PC-9 (cell line): ENCODE measurements at regions not wholly inside any gene's neighbourhood (a gene's known extent, or its start where the extent isn't known, plus 50 kb on each side); places are given as distances from the start of the nearest gene placed in this dataset.

ENCODE experiments used
- BruUV-seq: library from RNA; stranded (reverse); fragments of 400-500 nt; replicated peaks from 2 replicates; lab custom pipeline; 2021; lab: Mats Ljungman, UMichigan
- CTCF ChIA-PET: fragments of 300-600 bp; sonication (Branson Sonifier 250); formaldehyde crosslinking; loops from one replicate; lab custom pipeline; 2022; ENCODE audit warnings: antibody characterized with exemption; lab: Charles Lee
- POLR2A ChIA-PET: fragments of 300-600 bp; sonication (Branson Sonifier 250); formaldehyde crosslinking; loops from one replicate; lab custom pipeline; 2022; ENCODE audit warnings: antibody characterized with exemption; ENCODE audit not compliant: unreplicated experiment; lab: Charles Lee
- DNase-seq, 2 experiments: peaks; one replicate each; pipeline versions ENCODE4 v3.0.0 to v3.0.0-alpha.2; 2015 to 2022; ENCODE audit warnings: mixed read lengths in 1 of 2
- H2AFZ ChIP-seq: fragments of 200-600 bp; sonication (generic); 2 replicates; pipeline ENCODE4 v1.8.1; 2017; ENCODE audit warnings: antibody characterized with exemption
- H3F3A ChIP-seq: fragments of 200-600 bp; sonication (generic); 2 replicates; pipeline ENCODE4 v1.8.1; 2017; ENCODE audit warnings: antibody characterized with exemption, mild to moderate bottlenecking, low read depth; ENCODE audit not compliant: insufficient read depth
- H3K27ac ChIP-seq: fragments of 200-600 bp; sonication (generic); 2 replicates; pipeline ENCODE4 v1.6.1; 2016; ENCODE audit warnings: mixed run types
- H3K27me3 ChIP-seq: fragments of 200-600 bp; sonication (generic); 2 replicates; pipeline ENCODE4 v1.6.1; 2016; ENCODE audit warnings: low read depth, mixed run types; ENCODE audit not compliant: insufficient read depth
- H3K36me3 ChIP-seq: fragments of 200-600 bp; sonication (generic); 2 replicates; pipeline ENCODE4 v1.6.1; 2016; ENCODE audit warnings: low read depth, mixed run types
- H3K4me1 ChIP-seq: fragments of 200-600 bp; sonication (generic); replicated peaks from 2 replicates; pipeline ENCODE4 v1.6.1; 2016; ENCODE audit warnings: mixed run types; ENCODE audit not compliant: insufficient read depth
- H3K4me2 ChIP-seq: fragments of 200-600 bp; sonication (generic); 2 replicates; pipeline ENCODE4 v1.6.1; 2017; ENCODE audit warnings: mixed run types
- H3K4me3 ChIP-seq: fragments of 200-600 bp; sonication (generic); 2 replicates; pipeline ENCODE4 v1.6.1; 2016; ENCODE audit warnings: mixed run types
- H3K79me2 ChIP-seq: fragments of 200-600 bp; sonication (generic); 2 replicates; pipeline ENCODE4 v1.6.1; 2017; ENCODE audit warnings: low read depth, mixed run types
- H3K9me2 ChIP-seq: fragments of 200-600 bp; sonication (generic); 2 replicates; pipeline ENCODE4 v1.8.1; 2017; ENCODE audit warnings: mild to moderate bottlenecking; ENCODE audit not compliant: insufficient read depth
- H3K9me3 ChIP-seq: fragments of 200-600 bp; sonication (generic); 2 replicates; pipeline ENCODE4 v1.8.1; 2016; ENCODE audit warnings: low read depth; ENCODE audit not compliant: insufficient read depth
- H4K20me1 ChIP-seq: fragments of 200-600 bp; sonication (generic); 2 replicates; pipeline ENCODE4 v1.8.1; 2017; ENCODE audit not compliant: insufficient read depth
- EZH2 ChIP-seq: fragments of 200-600 bp; sonication (generic); IDR thresholded peaks from 2 replicates; pipeline ENCODE4 v1.8.0; 2017; ENCODE audit warnings: antibody characterized with exemption, low read depth
- intact Hi-C: fragments of 100-400 bp; cut with micrococcal nuclease; formaldehyde crosslinking; loops from one replicate; pipeline ENCODE4 v1.10.0; 2022; ENCODE audit not compliant: unreplicated experiment
- TF ChIP-seq, protein P1 (sequence below): fragments of 200-600 bp; sonication (generic); conservative IDR thresholded peaks from 2 replicates; pipeline ENCODE4 v1.6.1; 2017; ENCODE audit warnings: mixed run types, antibody characterized with exemption, mild to moderate bottlenecking, moderate library complexity

- no peaks in the 10 kb centered on the region for H3K36me3 ChIP-seq
- no peak for TF ChIP-seq EZH2
- TF ChIP-seq, protein P1, sequence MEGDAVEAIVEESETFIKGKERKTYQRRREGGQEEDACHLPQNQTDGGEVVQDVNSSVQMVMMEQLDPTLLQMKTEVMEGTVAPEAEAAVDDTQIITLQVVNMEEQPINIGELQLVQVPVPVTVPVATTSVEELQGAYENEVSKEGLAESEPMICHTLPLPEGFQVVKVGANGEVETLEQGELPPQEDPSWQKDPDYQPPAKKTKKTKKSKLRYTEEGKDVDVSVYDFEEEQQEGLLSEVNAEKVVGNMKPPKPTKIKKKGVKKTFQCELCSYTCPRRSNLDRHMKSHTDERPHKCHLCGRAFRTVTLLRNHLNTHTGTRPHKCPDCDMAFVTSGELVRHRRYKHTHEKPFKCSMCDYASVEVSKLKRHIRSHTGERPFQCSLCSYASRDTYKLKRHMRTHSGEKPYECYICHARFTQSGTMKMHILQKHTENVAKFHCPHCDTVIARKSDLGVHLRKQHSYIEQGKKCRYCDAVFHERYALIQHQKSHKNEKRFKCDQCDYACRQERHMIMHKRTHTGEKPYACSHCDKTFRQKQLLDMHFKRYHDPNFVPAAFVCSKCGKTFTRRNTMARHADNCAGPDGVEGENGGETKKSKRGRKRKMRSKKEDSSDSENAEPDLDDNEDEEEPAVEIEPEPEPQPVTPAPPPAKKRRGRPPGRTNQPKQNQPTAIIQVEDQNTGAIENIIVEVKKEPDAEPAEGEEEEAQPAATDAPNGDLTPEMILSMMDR = no peak
- BruUV-seq = no TSS peak
- H2AFZ ChIP-seq = no peak overlapping the region
- H3K27ac ChIP-seq = no peak overlapping the region
- H3K4me2 ChIP-seq = no peak overlapping the region
- no peak for DNase-seq
- H3F3A ChIP-seq = no peaks in the 10 kb centered on the region
- H3K9me3 ChIP-seq = no peaks in the 10 kb centered on the region
- peaks cover 10% of the 10 kb centered on the region; the same call in 1 of the 2 replicates for H3K27me3 ChIP-seq
- no peak overlapping the region for H3K4me3 ChIP-seq
- H3K9me2 ChIP-seq = no peaks in the 10 kb centered on the region
- no peaks in the 10 kb centered on the region for H3K4me1 ChIP-seq
- H4K20me1 ChIP-seq = no peaks in the 10 kb centered on the region
- CTCF ChIA-PET = no interaction called here
- no peaks in the 10 kb centered on the region for H3K79me2 ChIP-seq
- POLR2A ChIA-PET = no interaction called here
- intact Hi-C loops = no loop called here
Observed at GRCh38 chr11:42249956-42250355, 790.5 kb upstream of the LRRC4C start.

DNA sequence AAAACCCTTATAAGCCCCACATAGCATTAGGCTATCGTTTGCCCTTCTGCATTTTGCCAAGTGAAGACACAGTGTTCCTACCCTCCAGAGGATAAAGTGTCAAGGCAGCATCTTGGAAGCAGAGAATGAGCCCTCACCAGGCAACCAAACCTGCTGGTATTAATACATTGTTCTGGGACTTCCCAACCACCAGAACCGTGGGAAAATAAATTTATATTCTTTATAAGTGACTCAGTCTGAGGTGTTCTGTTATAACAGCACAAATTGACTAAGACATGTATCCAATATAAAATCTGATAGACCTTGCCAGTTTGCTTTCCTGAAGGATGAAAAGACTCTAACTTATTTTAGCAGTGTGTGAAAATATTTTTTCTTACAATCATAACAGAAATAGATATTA, 792.5 kb upstream of the LRRC4C start:
- no peaks in the 10 kb centered on the region for H4K20me1 ChIP-seq
- peaks cover 10% of the 10 kb centered on the region; the same call in 1 of the 2 replicates for H3K27me3 ChIP-seq
- no peak overlapping the region for H2AFZ ChIP-seq
- no peak overlapping the region for H3K27ac ChIP-seq
- intact Hi-C loops = no loop called here
- H3K9me3 ChIP-seq = no peaks in the 10 kb centered on the region
- H3K4me1 ChIP-seq = no peaks in the 10 kb centered on the region
- no peaks in the 10 kb centered on the region for H3K79me2 ChIP-seq
- no peaks in the 10 kb centered on the region for H3F3A ChIP-seq
- ChIA-PET CTCF (no interaction called here), POLR2A (no interaction called here)
- no peak for DNase-seq
- H3K4me2 ChIP-seq = no peak overlapping the region
- BruUV-seq = no TSS peak
- TF ChIP-seq, protein P1 = no peak
- TF ChIP-seq EZH2 = no peak
- no peaks in the 10 kb centered on the region for H3K9me2 ChIP-seq
- no peak overlapping the region for H3K4me3 ChIP-seq
- H3K36me3 ChIP-seq = no peaks in the 10 kb centered on the region

- DNase-seq = no peak
- ChIA-PET POLR2A (no interaction called here), CTCF (no interaction called here)
- Histone ChIP-seq H3K4me1 (no peaks in the 10 kb centered on the region), H3K79me2 (no peaks in the 10 kb centered on the region), H3K9me3 (no peaks in the 10 kb centered on the region), H4K20me1 (no peaks in the 10 kb centered on the region), H3K27me3 (peaks cover 6% of the 10 kb centered on the region; the same call in 1 of the 2 replicates), H3K4me3 (no peak overlapping the region), H2AFZ (no peak overlapping the region), H3K4me2 (no peak overlapping the region), H3K36me3 (no peaks in the 10 kb centered on the region), H3K27ac (no peak overlapping the region), H3K9me2 (no peaks in the 10 kb centered on the region), H3F3A (no peaks in the 10 kb centered on the region)
- intact Hi-C loops = no loop called here
- TF ChIP-seq, protein P1 = no peak
- no TSS peak for BruUV-seq
Observed at GRCh38 chr11:42253156-42253555, 793.7 kb upstream of the LRRC4C start.
